ENCODE measurements at regions not wholly inside any gene's neighbourhood (a gene's known extent, or its start where the extent isn't known, plus 50 kb on each side); places are given as distances from the start of the nearest gene placed in this dataset.

DNA sequence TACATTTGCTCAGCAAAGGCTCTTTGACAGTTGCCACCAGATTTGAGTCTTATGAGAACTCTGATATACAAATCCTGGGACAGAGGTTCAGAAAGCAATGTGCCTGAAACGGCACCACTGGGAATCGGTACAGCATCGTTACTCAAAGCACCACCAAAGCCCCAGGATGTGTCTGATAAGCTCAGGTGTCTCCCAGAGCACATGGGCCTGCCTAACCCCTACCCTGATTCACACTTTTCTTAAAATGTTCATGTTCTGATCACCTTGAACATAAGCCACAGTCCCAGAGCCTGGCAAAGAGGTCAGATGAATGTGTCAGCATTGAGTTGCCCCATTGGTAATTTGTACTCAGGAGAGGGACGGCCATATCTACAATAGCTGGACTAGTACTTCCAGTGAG, 545.8 kb upstream of the AUTS2 start:
- TF ChIP-seq, protein P1, sequence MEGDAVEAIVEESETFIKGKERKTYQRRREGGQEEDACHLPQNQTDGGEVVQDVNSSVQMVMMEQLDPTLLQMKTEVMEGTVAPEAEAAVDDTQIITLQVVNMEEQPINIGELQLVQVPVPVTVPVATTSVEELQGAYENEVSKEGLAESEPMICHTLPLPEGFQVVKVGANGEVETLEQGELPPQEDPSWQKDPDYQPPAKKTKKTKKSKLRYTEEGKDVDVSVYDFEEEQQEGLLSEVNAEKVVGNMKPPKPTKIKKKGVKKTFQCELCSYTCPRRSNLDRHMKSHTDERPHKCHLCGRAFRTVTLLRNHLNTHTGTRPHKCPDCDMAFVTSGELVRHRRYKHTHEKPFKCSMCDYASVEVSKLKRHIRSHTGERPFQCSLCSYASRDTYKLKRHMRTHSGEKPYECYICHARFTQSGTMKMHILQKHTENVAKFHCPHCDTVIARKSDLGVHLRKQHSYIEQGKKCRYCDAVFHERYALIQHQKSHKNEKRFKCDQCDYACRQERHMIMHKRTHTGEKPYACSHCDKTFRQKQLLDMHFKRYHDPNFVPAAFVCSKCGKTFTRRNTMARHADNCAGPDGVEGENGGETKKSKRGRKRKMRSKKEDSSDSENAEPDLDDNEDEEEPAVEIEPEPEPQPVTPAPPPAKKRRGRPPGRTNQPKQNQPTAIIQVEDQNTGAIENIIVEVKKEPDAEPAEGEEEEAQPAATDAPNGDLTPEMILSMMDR (IDR thresholded peaks at IDR 0.05) = no peak
- TF ChIP-seq POLR2A (IDR thresholded peaks at IDR 0.05) = no peak
